KBM-7 (cell line): ENCODE measurements at regions not wholly inside any gene's neighbourhood (a gene's known extent, or its start where the extent isn't known, plus 50 kb on each side); places are given as distances from the start of the nearest gene placed in this dataset.
"Not testable (repeated sequence)": the region's sequence is repeated elsewhere in the genome, so short reads cannot be mapped to it uniquely, and the experiment has no call there.

Source experiments
- DNase-seq: peaks from one replicate; pipeline ENCODE4 v3.0.0-alpha.2; 2015
- in situ Hi-C: fragments of 300-500 bp; cut with MboI; formaldehyde crosslinking; loops from 2 replicates; pipeline ENCODE4 v1.14.3; 2020; ENCODE audit warnings: low sequenced_read_pairs, low pct_unique_long_range_greater_than_20kb, mixed read lengths

DNA sequence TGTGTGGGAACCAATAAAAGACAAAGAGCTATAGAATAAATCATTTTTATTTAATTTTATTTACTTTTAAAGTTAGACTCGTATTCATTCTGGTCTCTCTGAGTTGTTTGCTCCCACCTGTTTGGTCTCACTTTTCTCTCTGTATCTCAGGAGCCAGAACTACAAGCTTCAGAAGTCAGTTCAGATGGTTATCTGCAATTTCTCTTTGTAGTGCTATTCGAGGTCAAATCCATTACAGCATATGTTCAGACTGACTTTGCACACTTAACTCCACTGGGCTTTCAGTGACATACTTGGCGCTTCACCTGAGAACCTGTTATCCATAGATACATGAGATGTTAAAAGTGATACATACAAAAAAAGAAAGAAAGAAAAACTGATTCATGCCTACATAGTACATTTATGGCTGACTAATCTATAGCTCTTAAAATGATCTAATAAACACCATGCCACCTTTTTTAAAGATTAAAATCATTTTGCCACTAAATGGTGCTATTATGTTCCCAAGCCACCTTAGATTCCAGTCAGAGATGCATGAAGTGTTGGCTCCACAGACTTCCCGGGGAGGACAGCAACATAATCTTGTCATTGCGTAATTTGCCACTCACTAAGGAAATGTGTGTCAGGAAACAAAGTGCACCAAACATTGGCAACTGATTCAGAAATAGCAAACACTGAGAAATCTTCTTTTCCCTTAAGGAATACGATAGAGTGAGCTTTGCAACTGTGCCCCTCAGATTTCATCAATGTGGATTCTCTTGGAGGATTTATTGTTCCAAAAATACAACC lies 396.7 kb downstream of the HACE1 start:
- DNase-seq = no peak
- in situ Hi-C loops = no loop called here

GRCh38 chr6:104460738-104461483 lies 398.8 kb downstream of the HACE1 start:
- no peak for DNase-seq
- in situ Hi-C loops = no loop called here

DNA sequence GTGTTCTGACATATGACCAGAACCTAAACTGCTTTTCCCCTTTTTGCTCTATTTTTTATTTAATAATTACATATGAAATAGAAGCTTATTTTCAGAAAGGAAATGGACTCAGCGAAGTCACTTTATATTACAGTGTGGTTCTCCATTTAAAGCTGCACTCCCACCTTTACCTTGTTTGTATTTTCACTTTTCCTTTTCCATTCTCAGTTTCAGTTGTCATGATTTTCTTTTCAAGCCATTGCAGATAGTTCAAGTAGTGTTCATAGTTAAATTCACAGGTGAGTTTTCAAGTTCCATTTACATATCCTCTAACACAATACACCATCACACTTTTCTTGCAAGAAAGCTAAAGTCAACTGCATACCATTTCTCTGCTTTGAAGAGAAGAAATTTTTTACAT lies 400.2 kb downstream of the HACE1 start:
- in situ Hi-C loops = no loop called here
- no peak for DNase-seq

DNA sequence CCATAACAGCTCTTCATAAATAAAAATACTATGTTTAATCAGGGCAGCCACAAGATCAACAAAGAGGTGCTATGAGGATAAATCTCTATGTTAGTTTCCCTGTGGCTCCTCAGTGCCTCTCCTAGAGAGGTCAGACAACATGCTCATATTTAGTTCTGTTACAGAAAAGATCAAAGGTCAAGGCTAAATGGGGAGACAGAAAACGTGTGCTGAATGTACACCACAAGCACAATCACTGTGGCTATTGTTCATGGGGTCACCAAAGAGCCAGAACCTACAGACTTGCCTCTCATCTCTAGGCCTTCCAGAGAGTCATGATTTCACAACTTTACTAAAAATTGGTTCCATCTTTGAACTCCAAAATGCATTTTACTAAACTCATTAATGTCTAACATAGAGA lies 409.8 kb downstream of the HACE1 start:
- no peak for DNase-seq
- in situ Hi-C loops = no loop called here

DNA sequence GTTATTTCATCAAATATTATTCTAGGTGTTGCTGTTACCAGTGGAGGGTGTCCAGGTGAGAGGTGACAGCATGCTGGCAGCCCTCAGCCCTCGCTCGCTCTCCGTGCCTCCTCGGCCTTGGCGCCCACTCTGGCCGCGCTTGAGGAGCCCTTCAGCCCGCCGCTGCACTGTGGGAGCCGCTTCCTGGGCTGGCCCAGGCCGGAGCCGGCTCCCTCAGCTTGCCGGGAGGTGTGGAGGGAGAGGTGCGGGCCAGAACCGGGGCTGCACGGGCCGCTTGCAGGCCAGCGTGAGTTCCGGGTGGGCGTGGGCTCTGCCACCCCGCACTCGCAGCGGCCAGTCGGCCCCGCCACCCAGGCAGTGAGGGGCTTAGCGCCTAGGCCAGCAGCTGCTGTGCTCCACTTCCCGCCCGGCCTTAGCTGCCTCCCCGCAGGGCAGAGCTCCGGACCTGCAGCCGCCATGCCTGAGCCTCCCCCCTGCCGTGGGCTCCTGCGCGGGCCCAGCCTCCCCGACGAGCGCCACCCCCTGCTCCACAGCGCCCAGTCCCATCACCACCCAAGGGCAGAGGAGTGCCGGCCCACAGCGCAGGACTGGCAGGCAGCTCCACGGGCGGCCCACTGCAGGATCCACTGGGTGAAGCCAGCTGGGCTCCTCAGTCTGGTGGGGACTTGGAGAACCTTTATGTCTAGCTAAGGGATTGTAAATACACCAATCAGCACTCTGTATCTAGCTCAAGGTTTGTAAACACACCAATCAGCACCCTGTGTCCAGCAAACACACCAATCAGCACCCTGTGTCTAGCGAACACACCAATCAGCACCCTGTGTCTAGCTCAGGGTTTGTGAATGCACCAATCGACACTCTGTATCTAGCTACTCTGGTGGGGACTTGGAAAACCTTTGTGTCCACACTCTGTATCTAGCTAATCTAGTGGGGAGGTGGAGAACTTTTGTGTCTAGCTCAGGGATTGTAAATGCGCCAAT lies 413.3 kb downstream of the HACE1 start:
- in situ Hi-C loops, DNase-seq: not testable (repeated sequence)

DNA sequence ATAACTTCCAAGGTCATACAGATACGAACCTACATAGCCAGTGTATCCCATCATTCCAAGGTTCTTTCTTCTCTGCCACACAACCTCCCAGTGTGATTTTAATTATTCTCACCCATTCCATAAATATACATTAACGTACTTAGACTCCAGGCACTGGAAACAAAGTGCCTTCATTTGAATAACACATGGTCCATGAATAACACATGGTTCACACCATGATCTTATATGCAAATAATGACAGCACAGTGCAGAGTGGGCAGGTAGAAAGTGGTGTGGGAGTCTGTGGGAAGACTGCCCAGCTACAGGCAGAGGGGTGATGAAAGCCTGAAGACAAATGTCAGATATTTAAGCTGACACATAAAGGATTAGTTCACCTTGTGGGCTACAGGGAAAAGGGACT lies 425.2 kb downstream of the HACE1 start:
- DNase-seq = no peak
- in situ Hi-C loops = no loop called here

DNA sequence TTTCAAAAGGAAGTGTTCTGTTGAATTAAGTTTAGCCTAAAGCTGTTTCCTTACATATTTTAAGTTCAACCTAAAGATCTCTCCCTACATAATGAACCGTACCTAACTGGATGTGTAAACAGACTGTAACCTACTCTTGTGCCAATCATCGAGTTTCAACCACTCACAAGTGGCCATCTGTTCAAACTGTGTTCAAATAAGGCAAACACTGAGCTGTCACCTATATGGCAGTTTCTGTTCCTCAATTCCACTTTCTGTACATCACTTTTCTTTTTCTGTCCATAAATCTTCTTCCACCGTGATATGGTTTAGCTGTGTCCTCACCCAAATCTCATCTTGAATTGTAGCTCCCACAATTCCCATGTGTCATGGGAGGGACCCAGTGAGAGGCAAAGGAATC lies 428.6 kb downstream of the HACE1 start:
- DNase-seq = no peak
- in situ Hi-C loops = no loop called here

DNA sequence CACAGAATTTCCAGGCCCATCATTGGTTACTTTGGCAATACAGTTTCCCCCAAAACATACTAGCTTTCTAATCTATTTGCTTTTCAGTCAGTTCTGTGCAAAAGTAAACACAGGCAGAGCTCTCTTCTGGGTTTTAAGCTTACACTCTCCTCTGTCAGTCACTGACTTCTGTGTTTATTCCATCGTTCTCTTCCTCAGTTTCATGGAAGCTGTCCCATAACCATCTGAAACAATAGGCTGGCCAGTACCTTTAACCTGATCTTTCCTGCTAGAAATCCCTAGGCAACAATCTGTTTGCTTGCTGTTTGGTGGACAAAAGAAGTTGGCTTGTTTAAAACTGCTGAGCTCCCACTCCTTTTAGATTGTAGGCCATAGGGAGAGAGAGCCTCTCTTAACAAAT lies 431.5 kb downstream of the HACE1 start:
- no peak for DNase-seq
- in situ Hi-C loops = no loop called here

DNA sequence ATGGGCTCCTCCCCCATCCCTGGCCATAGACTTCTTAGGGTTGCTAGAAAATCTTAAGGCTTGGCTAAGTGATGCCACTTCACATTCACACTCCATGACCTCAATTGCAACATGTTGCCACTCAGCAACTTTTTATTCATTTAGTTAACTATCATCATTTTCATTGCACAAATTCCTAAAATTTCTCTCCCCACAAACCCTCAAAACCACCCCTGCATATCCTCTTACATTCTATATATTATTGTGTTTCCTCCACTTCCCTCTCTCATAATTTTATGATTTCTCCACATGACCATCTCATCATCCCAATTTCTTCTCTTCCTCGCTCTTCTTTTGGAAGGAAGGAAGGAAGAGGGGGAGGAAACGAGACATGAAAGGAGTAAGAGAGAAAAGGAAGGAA lies 436.0 kb downstream of the HACE1 start:
- in situ Hi-C loops = no loop called here
- no peak for DNase-seq

- in situ Hi-C loops = no loop called here
- DNase-seq = no peak
Measured at GRCh38 chr6:104421650-104422049, 438.1 kb downstream of the HACE1 start.

DNA sequence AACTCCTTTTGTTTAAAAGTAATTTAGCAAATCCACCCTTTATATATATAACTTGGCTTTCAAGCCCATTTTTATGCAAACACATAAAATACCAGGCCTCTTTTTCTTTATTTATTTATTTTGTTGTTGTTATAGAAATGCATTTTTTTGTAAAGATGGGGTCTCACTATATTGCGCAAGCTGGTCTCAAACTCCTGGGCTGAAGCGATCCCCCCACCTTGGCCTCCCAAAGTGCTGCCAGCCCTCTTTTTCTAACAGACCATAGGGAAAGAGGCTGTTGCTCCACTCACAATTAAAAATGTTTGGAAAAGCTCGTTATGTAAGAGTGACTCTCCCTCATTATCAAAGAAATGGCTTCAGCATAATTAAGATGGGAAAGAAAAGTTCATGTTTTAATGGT lies 440.9 kb downstream of the HACE1 start:
- no peak for DNase-seq
- in situ Hi-C loops = no loop called here

DNA sequence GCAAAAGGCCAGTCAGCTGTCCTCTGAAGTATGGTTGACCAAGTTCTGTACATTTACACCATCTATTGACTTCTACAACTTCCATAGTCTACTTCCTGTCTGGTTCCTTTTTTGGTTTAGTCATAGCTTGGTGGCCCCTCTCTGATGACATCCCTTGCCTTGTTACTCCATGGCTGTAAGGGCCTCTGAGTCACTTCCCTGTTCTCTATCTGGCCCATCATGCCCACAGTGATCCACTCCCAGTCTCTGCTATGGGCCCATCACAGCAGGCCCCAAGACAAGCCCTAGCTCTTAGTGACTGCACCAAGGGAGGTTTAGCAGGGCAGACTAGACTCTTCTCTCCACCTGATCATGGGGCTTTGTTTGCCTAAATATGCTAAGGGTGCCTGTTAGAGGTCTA lies 441.6 kb downstream of the HACE1 start:
- DNase-seq = peak; percentile 48
- in situ Hi-C loops = no loop called here

DNA sequence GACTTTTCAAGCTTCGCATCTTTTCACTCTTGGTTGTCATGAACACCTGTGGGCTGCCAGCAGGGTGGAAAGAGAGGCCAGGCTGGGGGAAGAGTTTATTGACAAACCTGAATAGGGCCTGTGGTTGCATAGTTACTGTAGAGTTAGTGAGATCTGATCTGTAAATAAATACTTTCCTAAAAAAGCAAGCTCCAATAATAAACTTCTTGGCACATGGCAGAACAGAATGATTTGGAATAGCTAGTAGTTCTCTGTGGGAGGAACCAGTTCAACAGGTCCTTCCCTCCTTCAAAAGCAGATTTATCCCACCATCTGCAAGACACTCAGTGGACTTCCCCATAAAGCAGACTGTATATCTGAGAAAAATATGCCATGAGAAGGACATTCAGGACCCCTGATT lies 445.0 kb downstream of the HACE1 start:
- in situ Hi-C loops = no loop called here

DNA sequence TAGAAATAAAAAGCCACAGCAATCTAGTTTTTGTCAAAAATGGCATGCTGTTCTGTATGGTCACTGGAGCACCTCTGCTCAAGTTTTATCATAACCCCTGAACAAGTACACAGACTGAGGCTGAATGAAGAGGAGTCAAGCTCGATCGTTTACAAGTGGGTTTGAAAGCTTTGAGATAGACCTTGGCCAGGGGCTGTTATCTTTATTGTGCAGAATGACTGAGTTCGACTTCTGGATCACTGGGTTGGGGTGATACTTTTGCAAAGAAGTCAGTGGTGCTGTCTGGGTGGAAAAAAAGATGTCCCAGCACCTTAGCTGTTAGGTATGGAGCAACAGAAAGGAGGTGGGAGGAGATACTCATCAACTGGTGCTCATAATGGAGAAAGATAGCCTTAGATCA lies 446.0 kb downstream of the HACE1 start:
- in situ Hi-C loops = no loop called here
- DNase-seq = no peak

More for the DNA sequence above, 445.0 kb downstream of the HACE1 start:
- no peak for DNase-seq

- in situ Hi-C loops = no loop called here
Measured at GRCh38 chr6:104411302-104411701, 448.4 kb downstream of the HACE1 start.

GRCh38 chr6:104409913-104410312 lies 449.8 kb downstream of the HACE1 start:
- in situ Hi-C loops = no loop called here
- DNase-seq = no peak

More at GRCh38 chr6:104411302-104411701, 448.4 kb downstream of the HACE1 start:
- no peak for DNase-seq

DNA sequence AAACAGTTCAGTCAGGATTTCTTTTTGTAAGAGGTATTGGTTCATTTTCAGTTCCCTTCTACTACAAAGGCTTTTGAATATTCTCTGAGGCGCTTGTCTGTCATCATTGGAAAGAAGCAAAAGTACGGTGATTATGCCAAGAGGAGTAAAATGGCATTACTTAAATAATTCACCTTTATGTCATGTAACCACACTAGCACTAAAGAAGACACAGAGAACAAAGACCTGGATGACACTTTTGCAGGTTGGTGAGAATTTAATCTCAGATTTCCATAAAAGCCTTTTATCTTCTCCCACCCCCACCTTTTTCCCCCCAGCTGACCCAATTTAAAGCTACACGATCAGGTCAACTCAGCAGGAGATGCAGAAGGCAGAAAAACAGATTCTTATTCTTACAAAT lies 451.8 kb downstream of the HACE1 start:
- no peak for DNase-seq
- in situ Hi-C loops = no loop called here

- in situ Hi-C loops = no loop called here
- DNase-seq = no peak
Measured at GRCh38 chr6:104404377-104404776, 455.3 kb downstream of the HACE1 start.

GRCh38 chr6:104402572-104402971 lies 457.1 kb downstream of the HACE1 start:
- no peak for DNase-seq
- in situ Hi-C loops = no loop called here

GRCh38 chr6:104401926-104402325 lies 457.8 kb downstream of the HACE1 start:
- in situ Hi-C loops = no loop called here
- no peak for DNase-seq
